Lower leg skin (tissue), 4 donors: ENCODE measurements at regions not wholly inside any gene's neighbourhood (a gene's known extent, or its start where the extent isn't known, plus 50 kb on each side); places are given as distances from the start of the nearest gene placed in this dataset.
A peak's percentile ranks its signal among the peaks of the same experiment; 100 is the strongest.

Source experiments
- DNase-seq, 2 donors: peaks; one replicate each; pipeline ENCODE4 v3.0.0-alpha.2; 2019; ENCODE audit warnings: low spot score in 2 of 2
- H3K4me3 ChIP-seq: fragments of 200-600 bp; sonication (generic); 2 replicates; pipeline ENCODE4 v1.5.1; 2017; ENCODE audit warnings: mild to moderate bottlenecking, low read depth; ENCODE audit not compliant: poor library complexity, severe bottlenecking
- POLR2A ChIP-seq, 2 donors: fragments of 450-650 bp; IDR thresholded peaks; one replicate each; pipeline ENCODE4 v1.6.1; 2016 to 2017; ENCODE audit warnings: antibody characterized with exemption in 2 of 2, mild to moderate bottlenecking in 1 of 2, moderate library complexity in 1 of 2
- WGBS, 2 donors: methylation state at CpG; one replicate each; pipeline ENCODE4 v1.1.5; 2018; 5-methylcytosine and 5-hydroxymethylcytosine counted together
- intact Hi-C: fragments of 100-400 bp; cut with DNase I; formaldehyde crosslinking; loops from one replicate; pipeline ENCODE4 v1.15.0; 2023; ENCODE audit warnings: low total_unique reads
- TF ChIP-seq, protein P1 (sequence below), 3 donors: fragments of 450-650 bp; IDR thresholded peaks; one replicate each; pipeline ENCODE4 v1.5.1; 2016; ENCODE audit warnings: antibody characterized with exemption in 3 of 3, mild to moderate bottlenecking in 3 of 3, moderate library complexity in 2 of 3

DNA sequence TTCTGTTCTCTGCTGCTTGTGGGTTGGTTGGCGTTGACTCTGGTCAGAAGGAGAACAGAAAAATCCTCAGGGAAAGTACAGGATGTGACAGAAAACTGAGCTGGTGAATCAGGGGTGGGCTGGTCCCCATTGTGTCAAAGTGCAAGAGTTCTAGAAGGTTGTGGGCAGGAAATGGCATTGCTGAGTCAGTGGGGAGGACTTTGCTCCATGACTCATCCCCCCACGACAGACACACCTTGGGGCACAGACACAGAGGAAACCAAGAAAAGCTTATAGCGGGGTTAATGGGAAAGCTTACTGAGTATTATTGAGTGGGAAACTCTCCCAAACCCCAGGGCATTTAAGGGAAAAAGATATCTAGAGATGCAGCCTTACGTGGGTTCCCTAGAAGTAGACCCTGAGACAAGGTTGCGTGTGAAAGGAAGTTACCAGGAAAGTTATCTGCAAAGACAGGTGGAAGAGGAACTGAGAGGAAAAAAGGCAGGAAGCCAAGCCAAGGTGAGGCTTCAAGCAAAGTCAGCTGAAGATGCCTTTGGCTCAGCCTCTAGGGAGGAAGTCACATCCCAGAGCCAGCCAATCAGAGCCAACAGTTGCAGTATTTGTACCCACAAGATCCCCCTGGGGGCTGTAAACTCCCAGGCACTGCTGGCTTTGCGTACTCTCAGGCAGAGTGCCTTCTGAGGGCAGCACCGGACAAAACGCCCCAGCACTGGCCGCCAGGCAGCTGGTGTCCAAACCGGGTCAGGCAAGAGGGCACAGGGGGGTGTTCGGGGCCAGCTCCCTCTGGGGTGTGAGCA, 86.4 kb downstream of the FOXL1 start:
- TF ChIP-seq, protein P1, sequence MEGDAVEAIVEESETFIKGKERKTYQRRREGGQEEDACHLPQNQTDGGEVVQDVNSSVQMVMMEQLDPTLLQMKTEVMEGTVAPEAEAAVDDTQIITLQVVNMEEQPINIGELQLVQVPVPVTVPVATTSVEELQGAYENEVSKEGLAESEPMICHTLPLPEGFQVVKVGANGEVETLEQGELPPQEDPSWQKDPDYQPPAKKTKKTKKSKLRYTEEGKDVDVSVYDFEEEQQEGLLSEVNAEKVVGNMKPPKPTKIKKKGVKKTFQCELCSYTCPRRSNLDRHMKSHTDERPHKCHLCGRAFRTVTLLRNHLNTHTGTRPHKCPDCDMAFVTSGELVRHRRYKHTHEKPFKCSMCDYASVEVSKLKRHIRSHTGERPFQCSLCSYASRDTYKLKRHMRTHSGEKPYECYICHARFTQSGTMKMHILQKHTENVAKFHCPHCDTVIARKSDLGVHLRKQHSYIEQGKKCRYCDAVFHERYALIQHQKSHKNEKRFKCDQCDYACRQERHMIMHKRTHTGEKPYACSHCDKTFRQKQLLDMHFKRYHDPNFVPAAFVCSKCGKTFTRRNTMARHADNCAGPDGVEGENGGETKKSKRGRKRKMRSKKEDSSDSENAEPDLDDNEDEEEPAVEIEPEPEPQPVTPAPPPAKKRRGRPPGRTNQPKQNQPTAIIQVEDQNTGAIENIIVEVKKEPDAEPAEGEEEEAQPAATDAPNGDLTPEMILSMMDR (IDR thresholded peaks at IDR 0.05) = no peak
- no peak for TF ChIP-seq POLR2A (IDR thresholded peaks at IDR 0.05)
- 50 to 56% methylated on average over 11 of the region's 11 CpGs for WGBS, 2 donors
- intact Hi-C loops = no loop called here
- peak in 1 of 2 donors; percentile 78 for DNase-seq
- no peak overlapping the region for H3K4me3 ChIP-seq

DNA sequence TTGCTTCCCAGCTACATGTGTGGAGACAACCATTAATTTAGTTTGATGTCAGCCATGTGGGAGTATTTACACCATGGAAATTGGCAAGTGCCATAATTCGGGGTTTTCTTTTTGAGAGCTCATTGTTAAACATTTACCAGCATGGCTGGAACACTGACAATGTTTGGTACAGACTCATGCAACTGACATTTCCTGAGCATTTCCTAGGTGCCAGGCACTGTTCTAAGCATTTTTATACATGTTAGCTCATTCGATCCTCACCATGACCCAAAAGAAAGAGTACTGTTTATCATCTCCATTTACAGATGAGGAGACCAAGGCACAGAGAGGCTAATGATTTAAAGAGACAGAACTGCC, 86.9 kb downstream of the FOXL1 start:
- TF ChIP-seq, protein P1 (IDR thresholded peaks at IDR 0.05) = no peak
- no peak for TF ChIP-seq POLR2A (IDR thresholded peaks at IDR 0.05)
- intact Hi-C loops = no loop called here
- WGBS, 2 donors = 44 to 61% methylated on average over 2 of the region's 2 CpGs

DNA sequence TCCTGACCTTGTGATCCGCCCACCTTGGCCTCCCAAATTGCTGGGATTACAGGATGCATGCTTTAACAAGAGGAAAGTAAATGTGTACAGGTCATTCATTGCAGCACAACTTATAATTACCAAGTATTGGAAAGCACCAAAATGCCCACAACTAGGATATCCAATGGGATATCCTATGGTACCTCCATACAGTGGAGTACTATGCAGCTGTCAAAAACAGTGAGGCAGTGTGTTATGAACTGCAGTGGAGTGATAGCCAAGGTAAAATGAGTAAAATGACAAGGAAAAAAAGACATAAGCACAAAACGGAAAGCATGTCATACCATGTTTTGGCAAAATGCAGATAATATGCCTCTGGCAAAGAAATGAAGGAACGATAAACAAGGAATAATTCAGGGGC, 87.6 kb downstream of the FOXL1 start:
- intact Hi-C loops = no loop called here
- DNase-seq = no peak
- H3K4me3 ChIP-seq = no peak overlapping the region
- WGBS, 2 donors = 69 to 70% methylated on average over 3 of the region's 3 CpGs
- no peak for TF ChIP-seq POLR2A (IDR thresholded peaks at IDR 0.05)
- TF ChIP-seq, protein P1 (IDR thresholded peaks at IDR 0.05) = no peak

More for the DNA sequence above, 86.9 kb downstream of the FOXL1 start:
- no peak for DNase-seq
- H3K4me3 ChIP-seq = no peak overlapping the region

- DNase-seq = peak in 1 of 2 donors; percentile 68
- 42 to 62% methylated on average over 3 of the region's 3 CpGs for WGBS, 2 donors
- intact Hi-C loops = no loop called here
- H3K4me3 ChIP-seq = no peak overlapping the region
- TF ChIP-seq POLR2A (IDR thresholded peaks at IDR 0.05) = no peak
- TF ChIP-seq, protein P1 (IDR thresholded peaks at IDR 0.05) = no peak
Observed at GRCh38 chr16:86667035-86667434, 88.7 kb downstream of the FOXL1 start.

GRCh38 chr16:86668136-86668910, 90.0 kb downstream of the FOXL1 start:
- intact Hi-C loops = no loop called here
- 40 to 58% methylated on average over 8 of the region's 8 CpGs for WGBS, 2 donors
- peak in 1 of 2 donors; percentile 25 for DNase-seq
- TF ChIP-seq, protein P1 (IDR thresholded peaks at IDR 0.05) = no peak
- no peak for TF ChIP-seq POLR2A (IDR thresholded peaks at IDR 0.05)
- no peak overlapping the region for H3K4me3 ChIP-seq
